ENCODE measurements at regions not wholly inside any gene's neighbourhood (a gene's known extent, or its start where the extent isn't known, plus 50 kb on each side); places are given as distances from the start of the nearest gene placed in this dataset.

GRCh38 chr6:84278321-84278998 is 51.0 kb upstream of the CEP162 start (continued):
- TF ChIP-seq ATF2 (IDR thresholded peaks at IDR 0.05; ENCODE audit: low read length), result no peak
- TF ChIP-seq JUND (IDR thresholded peaks at IDR 0.05; ENCODE audit: low read length), result no peak
- no peak for TF ChIP-seq CREB1 (IDR thresholded peaks at IDR 0.05)

Data from H1 (cell line).